B cell (primary cell): ENCODE measurements at regions not wholly inside any gene's neighbourhood (a gene's known extent, or its start where the extent isn't known, plus 50 kb on each side); places are given as distances from the start of the nearest gene placed in this dataset.

Source experiments
- CTCF ChIP-seq: fragments of 200-600 bp; IDR thresholded peaks from one replicate; pipeline ENCODE4 v1.8.0; 2022; ENCODE audit warnings: antibody characterized with exemption, mild to moderate bottlenecking
- EZH2 ChIP-seq: IDR thresholded peaks from 2 replicates; pipeline ENCODE4 v1.6.1; 2012; ENCODE audit warnings: borderline replicate concordance, low read depth, mild to moderate bottlenecking, moderate library complexity, low read length; ENCODE audit not compliant: insufficient read depth, poor library complexity, severe bottlenecking

GRCh38 chr2:239693761-239694415, 293.1 kb upstream of the HDAC4 start:
- TF ChIP-seq CTCF (no peak), EZH2 (no peak)
